ENCODE measurements at regions not wholly inside any gene's neighbourhood (a gene's known extent, or its start where the extent isn't known, plus 50 kb on each side); places are given as distances from the start of the nearest gene placed in this dataset.

DNA sequence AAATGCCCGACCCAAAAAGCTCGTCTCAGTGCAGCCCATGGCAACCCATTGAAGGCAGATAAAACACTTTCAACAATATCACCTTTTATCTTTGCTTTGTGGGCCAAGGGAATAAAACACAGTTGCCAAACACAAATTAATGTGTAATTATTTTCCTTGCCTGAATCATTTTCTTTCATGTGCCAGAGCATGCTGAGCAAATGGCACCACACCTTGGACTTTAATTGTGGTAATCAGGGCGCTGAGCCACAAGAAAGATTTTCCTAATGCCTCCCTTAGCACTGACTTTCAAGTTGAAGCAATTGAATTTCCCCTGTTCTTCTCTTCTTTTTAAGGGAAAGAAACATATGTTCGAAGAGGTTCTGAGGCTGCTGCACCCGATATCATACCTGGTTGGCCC is 297.1 kb upstream of the MSX2 start (continued):
- TF ChIP-seq, protein P1, sequence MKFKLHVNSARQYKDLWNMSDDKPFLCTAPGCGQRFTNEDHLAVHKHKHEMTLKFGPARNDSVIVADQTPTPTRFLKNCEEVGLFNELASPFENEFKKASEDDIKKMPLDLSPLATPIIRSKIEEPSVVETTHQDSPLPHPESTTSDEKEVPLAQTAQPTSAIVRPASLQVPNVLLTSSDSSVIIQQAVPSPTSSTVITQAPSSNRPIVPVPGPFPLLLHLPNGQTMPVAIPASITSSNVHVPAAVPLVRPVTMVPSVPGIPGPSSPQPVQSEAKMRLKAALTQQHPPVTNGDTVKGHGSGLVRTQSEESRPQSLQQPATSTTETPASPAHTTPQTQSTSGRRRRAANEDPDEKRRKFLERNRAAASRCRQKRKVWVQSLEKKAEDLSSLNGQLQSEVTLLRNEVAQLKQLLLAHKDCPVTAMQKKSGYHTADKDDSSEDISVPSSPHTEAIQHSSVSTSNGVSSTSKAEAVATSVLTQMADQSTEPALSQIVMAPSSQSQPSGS (IDR thresholded peaks at IDR 0.05; ENCODE audit: low read length) = no peak
- TF ChIP-seq GABPA (IDR thresholded peaks at IDR 0.05; ENCODE audit: borderline replicate concordance, insufficient read depth, low read length) (no peak), MAFK (IDR thresholded peaks at IDR 0.05; ENCODE audit: low read depth, low read length) (no peak), SIRT6 (IDR thresholded peaks at IDR 0.05; ENCODE audit: low read length) (no peak)
